8988T (cell line): ENCODE measurements at regions not wholly inside any gene's neighbourhood (a gene's known extent, or its start where the extent isn't known, plus 50 kb on each side); places are given as distances from the start of the nearest gene placed in this dataset.

ENCODE experiments used
- DNase-seq: peaks from one replicate; pipeline ENCODE4 v3.0.0; 2011

DNA sequence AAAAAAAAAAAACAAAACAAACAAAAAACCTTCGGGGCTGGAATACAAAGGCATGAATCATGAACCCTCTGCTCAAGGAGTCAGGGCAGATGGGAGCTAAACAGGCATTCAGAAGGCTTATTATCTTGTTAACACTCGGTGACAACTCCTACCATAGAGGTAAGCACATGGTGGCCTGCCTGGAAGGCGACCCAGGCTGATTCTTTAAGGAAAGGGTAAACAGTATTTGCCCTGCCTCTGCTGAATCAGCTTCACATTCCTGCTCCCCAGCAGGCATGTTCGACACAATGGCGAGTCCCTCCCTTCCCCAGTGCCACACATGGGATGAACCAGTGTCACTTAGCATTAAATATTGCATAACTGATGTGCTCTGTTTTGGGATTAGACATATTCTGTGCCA, 191.9 kb downstream of the ARL4C start:
- DNase-seq = no peak

DNA sequence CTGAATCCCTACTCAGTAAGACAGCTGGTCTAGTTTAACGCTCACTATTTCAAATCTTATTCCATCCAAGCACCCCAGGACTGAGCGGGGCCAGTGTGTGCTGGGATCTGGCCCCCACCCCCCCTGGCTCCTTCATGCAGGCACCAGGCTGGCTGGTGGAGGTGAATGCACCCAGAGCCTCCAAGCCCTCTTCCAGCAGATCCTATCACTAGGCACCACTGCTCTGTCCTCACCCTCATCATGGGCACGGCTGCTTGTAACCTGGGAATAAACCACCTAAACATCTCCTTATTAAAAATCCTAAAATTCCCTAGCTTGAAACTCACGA, 194.3 kb downstream of the ARL4C start:
- no peak for DNase-seq

DNA sequence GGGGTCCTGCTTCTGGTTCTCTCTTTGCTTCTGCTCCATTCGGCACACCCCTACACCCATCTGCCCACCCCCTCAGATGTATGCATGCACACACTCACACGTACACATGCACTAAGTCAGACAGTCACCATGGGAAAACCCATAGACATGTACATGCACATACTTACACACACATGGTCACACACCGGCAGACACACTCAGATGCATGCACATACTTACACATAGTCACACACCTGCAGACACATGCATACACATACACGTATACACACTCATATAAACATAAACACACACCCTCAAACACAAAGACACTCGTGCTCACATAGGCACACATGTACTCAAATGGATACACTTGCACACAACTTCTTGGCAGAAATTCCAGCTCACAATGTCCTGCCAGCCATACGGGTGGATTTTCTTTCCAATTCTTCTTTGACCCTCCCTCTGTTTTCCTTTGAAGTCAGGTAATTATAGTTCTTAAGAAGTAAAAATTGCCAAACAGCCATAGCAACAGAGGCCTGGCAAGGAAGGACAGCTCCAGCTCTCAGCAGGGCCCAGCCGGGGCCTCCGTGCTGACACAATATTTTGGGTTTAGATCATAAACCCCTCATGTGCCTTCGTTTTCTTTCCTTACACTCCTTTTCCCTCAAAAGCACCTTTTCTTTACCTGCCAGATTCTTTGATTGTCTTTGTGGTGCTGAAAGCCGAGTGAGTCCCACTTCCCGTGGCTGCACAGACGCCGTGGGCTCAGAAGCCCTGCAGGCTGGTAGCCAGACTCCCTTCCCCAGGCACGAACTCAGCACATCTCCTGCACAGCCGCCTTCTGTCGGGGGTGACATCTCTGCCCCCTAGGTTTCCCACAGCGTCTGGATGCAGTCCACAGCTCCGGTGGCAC, 195.7 kb downstream of the ARL4C start:
- DNase-seq = no peak

DNA sequence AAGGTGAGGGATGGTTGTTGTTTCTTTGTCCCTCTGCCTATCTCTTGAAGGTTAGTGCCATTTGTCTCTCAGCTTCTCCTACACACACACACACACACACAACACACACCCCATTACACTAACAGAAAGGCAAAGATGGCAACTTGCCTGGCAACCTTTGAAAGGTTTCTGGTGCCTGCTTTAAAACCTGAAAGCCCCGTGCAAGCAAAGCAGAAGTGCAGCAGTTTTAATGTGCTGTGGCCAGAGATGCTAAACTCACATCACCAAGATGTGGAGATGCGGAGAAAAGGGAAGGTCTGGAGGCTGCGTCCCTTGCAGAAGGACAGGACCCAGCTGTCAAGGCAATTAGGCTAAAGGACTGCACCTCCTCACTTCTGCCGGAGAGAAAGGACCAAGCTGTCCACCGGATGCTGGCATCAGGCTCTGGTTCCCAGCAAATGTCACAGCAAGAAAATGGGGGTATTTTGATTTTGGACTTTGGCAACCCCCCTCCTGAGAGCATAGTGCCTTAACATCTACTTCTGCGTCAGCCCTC, 196.4 kb downstream of the ARL4C start:
- no peak for DNase-seq

DNA sequence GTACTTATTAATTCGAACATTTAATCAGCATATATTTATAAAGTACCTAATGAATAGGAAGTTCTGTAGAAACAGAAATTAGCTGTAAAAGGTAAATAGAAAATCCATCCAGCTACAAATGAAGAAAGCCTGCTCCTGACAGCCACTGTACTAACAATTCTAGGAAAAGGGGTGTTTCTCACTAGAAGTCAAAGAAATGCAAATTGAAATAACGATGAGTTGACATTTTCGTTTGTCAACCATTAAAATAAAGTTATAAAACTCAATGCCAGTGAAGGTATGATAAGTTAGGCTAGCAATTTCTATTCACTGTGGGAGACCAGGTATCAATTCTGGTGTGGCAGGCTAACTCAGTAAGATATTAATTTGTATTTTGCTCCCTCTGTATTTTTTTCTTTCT, 198.0 kb downstream of the ARL4C start:
- no peak for DNase-seq

DNA sequence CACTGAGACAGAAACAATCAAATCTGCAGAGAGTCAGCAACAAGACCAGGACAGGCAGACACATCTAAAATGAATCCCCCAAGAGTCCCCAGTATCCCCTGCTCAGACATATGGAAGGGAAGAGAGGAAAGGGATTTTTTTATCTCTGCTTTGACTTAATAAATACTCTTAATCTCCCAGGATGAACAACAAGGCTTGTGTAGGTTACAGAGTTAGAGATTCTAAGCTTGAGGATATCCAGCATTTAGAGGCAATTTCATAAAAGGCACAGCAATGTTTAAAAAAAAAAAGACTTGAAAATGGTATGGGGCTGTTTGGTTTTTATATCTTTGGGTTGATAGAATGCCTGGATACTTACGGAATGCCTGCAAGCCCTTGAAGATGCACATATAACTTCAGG, 199.9 kb downstream of the ARL4C start:
- no peak for DNase-seq

DNA sequence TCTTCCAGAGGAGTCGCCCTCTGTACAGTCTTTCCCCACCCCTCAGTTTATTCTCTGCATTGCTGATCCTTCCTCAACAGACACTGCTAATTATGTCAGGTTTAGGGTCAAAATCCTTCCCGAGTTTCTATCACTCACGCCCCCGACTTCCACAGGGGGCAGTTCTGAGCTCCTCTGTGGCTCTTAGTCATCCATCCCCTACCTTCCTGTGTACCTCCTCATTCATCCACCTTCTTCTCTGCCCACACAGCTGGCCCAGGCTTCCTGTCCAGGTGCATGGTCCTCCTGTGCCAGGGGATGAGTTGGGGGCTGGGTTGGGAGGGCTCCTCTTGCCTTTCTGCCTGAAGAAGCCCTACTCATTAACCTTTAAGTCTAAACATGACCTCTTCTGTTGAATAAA, 202.9 kb downstream of the ARL4C start:
- no peak for DNase-seq

DNA sequence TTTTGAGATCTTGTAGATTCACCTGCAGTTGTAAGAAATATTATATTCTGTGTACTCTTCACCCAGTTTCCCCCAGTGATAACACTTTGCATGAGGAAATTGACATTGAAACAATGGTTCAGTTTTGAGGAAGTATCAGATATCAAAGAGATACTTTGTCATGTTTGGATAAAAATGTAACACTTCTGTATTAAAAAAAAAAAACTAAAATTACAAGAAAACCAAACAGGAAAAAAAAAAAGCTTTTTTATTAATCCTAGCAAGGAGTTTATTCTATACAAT, 204.0 kb downstream of the ARL4C start:
- no peak for DNase-seq

DNA sequence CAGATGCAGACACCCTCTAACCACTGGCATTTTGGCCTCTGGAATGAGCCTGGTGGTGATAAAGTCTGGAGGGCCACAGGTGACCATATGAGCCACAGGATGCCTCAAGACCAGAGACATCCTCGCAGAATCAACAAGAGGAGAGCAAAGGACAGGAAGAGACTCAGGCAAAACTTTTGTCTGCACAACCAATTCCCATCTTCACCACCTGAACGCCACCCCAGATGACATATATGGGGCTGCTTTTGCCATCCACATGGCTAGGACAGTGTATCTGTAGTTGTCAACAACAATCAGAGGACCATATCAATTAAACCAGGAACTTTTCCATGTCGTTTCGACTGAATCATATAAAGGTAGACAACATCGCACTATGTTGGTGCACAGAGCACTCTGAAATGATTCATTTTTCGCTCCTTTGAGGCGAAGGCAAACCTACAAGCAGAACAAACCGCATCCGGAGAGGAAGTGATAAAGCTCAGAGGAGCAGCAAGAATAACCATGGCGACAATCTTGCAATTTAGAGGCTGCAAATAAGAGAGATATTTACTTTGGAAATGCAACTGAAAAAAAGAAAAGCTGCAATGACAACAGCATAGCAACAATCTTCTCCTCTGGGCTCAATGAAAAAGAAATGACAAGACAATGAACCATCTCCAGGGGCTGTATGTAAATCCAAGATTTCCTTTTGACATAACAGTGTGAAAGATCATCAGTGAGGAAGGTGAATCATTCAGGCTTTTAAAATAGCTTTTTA, 204.5 kb downstream of the ARL4C start:
- no peak for DNase-seq

DNA sequence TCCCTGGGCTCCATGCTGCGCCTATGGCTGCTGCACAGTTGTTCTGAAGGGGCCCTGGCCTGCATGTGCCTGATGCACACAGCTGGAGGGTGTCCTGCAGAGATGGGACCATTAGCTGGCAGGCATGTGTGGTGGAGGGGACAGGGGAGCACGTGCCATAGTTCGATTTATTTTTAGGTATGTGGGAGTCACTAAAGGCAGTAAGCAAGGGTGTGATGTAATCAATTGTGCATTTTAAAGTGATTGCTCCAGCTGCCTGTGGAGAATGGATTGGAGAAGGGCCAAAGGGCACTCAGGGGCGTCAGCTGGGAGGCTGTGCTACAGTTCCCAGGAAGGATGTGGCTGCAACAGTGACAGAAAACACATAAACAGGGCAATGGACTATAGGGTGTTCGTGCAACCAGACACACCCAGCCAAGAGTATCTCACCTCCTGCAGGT, 205.1 kb downstream of the ARL4C start:
- DNase-seq = no peak

DNA sequence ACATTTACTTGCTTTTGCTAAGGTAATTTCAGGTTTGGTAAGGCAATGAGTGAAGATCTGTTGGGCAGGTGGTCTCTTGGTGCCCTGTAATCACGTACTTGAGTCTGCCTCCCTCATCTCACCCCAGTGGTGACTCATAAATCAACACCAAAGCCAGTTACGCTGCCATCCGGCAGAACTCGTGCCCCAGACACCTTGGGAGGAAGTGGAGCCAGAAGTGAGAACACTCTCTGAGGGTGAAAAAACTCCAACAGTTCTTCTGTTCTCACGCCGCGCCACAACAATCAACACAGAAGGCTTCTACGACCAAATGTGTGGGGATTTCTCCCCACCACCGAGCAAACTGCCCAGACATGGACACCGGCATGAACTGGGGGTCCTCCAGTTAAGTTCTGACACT, 206.2 kb downstream of the ARL4C start:
- no peak for DNase-seq

DNA sequence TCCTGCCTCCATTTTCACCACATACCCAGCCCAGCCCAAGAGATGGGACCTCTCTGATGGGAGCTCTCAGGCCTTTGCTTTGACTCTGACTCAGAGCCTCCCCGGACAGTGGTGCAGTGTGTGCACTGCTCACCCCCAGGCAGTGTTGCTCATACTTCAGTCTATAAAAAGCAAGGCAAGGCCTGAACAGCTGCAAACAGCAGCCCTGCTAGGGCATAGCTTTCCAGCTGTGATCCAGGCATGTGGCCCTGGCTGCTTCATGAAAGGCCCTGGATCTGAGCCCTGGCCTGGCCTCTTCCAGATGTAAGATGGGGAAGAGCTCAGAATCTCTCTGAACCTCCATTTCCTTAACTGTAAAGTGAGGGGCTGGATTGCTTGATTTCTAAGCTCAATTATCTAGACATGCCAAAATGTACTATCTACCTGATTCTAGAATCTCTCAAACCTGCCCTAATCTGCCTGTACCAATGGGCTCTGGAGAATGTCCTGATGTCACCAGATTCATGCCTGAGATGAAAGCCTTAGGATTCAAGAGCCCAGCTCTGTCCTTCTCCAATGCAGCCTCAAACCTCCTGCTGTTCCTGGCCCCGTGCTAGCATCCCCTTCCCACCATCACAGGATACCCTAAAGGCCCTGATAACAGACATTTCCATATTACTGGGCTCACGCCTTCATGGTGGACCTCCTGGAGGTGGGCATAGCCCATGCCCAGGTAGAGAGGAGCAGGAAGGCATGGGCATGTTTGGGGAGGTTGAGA, 206.9 kb downstream of the ARL4C start:
- DNase-seq = no peak

DNA sequence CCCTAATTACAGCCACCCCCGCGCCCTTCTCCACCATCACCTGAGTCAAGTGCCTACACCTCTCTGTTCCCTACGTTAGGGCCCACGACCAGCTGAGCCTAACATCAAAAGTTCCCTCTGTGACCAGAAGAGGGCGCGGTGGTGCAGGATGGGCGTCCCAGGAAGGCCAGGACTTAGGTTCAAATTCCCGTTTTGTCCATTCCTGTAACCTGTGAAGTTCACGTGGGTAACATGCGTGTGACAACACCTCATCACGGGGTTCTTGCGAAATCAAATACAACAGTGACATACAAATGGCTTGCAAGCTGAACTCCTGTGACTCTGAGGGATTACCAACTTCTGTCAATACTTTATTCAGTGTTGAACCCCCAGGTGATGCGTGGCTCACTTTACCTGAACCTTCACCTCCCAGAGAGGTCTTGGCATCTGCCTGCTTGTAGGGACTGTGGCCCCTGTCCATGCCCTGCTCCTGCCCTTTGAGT, 207.9 kb downstream of the ARL4C start:
- DNase-seq = peak; percentile 54

DNA sequence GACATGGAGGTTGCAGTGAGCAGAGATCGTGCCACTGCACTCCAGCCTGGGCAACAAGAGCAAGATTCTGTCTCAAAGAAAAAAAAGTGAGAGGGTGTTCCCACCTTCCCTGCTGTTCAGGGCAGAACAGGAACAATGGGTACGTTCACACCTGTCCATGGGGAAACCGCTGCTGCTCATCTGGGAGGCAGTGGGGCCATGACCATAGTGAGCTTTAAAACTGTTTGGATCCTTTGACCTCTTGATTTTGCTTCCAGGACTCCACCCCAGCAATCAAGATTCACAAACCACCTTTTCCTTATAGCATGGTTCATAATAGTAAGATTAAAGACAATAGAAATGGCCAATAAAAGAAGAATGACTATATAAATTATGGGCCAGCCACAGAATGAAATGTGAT, 209.2 kb downstream of the ARL4C start:
- DNase-seq = no peak

DNA sequence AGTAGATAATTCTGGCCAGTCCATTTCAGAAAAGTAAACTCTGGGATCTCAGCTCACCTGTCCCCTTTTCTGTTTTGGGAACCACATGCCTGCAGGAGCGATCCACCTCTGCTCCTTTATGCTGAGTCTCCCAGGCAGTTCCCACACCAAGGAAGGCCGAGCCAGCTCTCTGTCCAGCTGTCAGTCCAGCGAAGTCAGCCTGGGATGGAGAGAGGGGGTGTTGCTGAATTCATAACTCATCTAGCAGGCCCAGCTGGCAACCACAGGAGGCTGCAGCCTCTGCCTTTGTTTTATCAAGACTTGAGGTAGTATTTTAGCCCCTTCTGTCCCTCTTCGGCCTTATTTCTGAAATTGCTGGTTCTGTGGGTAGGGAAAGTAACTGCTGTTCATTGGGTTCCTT, 209.9 kb downstream of the ARL4C start:
- no peak for DNase-seq

DNA sequence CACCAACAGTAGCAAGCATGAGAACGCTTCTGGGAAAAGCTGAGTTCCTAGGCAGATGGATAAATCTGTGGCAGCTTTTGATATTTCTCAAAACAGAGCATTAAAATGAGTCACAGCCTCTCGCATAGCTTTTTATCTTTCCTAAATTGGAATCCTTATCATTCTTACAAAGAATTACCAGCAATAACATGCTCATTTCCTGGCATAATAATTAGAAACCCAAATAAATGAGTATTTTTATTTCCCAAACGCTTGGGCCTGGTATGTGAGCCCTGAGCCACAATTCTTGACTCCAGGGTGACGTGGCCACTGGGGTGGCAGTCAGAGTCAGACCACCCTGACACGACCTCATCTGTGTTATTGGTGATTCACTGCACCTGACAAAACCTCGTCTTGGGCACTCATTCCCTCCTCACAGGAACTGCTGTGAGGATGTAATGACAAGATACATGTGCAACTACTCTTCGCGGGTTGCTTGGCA, 210.7 kb downstream of the ARL4C start:
- DNase-seq = no peak

DNA sequence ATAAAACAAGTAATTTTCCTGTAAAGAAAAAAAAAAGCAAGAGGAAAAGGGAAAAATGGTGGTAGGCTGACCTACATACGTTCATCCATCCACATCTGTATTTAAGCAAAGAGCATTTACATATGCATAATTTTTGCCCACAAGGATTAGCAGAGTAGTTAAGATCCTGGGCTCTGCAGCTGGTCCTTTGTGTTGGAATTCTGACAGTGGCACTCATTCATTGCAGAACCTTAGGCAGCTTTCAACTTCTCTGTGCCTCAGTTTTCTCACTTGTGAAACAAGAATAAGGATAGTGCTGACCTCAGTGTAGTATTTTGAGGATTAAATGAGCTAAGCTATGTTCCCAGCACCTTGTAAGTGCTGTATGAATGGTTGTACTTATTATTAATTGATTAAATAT, 211.3 kb downstream of the ARL4C start:
- no peak for DNase-seq

DNA sequence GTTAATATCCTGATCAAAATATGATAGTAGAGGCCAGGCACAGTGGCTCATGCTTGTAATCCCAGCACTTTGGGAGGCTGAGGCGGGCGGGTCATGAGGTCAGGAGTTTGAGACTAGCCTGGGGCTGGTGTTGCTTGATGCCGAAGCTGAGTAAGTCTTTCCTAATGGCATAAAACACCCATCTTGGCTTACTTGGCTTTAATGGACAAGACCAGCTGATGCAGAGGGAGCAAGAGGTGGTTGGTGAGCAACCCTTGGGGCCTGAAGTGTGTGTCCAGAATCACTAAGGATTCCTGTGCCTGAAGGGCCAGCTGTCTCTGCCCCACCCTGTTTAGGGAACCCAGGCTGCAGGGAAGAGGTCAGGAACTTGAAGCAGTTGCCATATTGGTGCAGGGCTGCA, 217.2 kb downstream of the ARL4C start:
- DNase-seq = no peak

DNA sequence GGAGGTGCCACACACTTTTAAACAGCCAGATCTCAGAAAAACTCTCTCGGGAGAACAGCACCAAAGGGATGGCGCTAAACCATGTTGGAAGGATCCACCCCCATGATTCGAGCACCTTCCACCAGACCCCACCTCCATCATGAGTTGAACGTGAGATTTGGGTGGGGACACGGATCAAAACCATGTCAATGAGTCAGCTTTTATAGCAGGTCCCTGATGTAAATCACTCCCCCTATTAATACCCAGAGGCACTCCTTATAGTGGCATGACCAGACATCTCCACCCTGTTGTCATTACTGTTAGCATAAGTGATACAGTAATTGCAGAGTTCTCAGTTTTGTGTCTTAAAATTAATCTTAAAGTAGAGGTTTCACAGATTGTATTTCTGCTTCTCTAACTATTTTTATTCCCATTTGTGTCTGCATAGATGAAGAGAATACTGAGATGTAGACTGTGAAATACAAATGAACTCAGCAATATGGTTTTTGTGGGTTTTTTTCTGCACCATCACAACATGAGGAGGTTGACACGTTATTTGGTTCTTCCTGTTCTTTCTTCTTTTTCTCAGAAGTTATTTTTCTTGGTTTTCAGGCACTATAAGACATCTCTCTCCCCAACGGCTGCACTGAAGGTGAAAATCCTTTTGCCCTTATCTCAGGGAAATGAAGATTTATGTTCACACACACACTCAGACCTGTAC, 218.2 kb downstream of the ARL4C start:
- DNase-seq = no peak

DNA sequence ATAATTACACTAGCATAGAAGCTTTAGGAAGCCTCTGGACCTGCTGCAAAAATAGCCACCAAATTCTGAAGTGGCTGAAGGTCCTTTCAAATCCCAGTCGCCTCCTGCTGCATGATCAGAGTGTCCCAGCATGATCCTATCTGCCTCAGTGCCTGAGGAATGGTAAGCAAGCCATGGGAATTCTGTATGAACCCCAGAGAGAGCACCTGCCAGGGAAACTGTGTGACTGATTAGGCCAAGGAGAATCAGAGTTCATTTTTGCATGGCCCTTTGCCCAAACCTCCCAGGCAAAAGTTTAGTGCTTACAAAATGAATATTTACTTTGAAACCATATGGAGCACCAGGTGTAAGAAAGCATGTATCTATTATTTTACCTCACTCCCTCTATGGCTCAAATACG, 221.4 kb downstream of the ARL4C start:
- DNase-seq = no peak

DNA sequence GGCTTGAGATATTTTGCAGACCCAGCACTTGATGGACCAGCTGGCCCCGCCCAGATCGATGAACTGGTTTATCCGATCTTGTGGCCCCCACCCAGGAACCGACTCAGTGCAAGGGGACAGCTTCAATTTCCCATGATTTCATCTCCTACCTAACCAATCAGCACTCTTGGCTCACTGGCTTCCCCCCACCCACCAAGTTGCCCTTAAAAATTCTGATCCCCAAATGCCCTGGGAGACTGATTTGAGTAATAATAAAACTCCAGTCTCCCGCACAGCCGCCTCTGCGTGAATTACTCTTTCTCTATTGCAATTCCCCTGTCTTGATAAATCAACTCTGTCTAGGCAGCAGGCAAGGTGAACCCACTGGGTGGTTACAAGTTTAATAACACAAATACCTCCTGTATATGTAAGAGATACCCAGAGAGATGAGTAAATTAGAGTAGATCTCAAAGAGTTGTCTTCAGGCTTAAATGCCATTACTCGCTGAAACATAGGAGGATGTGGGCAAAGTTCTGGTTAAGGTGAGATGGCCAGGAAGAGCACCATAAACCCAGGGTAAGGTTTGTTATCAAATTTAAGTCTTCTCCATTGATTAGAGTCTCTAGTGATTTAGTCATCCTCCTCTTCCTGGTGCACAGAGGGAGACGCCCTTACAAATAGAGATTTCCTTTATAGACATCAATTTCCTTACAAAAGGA, 222.8 kb downstream of the ARL4C start:
- no peak for DNase-seq
